ENCODE measurements at regions not wholly inside any gene's neighbourhood (a gene's known extent, or its start where the extent isn't known, plus 50 kb on each side); places are given as distances from the start of the nearest gene placed in this dataset.

DNA sequence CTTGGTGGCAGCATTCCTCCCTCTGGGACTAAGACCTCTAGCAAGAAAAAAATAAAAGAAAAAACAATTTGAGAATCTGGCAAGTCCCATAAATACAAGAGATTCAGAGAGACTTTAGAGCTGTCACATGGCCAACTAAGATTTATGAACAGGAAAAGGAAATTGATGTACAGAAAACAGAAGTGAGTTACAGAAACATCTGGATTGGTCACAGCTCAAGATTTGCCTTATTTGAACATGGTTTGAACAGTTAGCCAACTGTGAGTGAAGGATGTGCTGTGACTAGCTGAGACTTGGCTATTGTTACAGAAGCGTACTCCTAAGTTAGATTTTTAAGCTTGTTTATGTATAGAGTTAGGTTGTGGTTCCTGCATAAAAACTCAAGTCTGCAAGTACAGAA, 340.2 kb downstream of the SLCO4C1 start (continued):
- TF ChIP-seq, protein P1, sequence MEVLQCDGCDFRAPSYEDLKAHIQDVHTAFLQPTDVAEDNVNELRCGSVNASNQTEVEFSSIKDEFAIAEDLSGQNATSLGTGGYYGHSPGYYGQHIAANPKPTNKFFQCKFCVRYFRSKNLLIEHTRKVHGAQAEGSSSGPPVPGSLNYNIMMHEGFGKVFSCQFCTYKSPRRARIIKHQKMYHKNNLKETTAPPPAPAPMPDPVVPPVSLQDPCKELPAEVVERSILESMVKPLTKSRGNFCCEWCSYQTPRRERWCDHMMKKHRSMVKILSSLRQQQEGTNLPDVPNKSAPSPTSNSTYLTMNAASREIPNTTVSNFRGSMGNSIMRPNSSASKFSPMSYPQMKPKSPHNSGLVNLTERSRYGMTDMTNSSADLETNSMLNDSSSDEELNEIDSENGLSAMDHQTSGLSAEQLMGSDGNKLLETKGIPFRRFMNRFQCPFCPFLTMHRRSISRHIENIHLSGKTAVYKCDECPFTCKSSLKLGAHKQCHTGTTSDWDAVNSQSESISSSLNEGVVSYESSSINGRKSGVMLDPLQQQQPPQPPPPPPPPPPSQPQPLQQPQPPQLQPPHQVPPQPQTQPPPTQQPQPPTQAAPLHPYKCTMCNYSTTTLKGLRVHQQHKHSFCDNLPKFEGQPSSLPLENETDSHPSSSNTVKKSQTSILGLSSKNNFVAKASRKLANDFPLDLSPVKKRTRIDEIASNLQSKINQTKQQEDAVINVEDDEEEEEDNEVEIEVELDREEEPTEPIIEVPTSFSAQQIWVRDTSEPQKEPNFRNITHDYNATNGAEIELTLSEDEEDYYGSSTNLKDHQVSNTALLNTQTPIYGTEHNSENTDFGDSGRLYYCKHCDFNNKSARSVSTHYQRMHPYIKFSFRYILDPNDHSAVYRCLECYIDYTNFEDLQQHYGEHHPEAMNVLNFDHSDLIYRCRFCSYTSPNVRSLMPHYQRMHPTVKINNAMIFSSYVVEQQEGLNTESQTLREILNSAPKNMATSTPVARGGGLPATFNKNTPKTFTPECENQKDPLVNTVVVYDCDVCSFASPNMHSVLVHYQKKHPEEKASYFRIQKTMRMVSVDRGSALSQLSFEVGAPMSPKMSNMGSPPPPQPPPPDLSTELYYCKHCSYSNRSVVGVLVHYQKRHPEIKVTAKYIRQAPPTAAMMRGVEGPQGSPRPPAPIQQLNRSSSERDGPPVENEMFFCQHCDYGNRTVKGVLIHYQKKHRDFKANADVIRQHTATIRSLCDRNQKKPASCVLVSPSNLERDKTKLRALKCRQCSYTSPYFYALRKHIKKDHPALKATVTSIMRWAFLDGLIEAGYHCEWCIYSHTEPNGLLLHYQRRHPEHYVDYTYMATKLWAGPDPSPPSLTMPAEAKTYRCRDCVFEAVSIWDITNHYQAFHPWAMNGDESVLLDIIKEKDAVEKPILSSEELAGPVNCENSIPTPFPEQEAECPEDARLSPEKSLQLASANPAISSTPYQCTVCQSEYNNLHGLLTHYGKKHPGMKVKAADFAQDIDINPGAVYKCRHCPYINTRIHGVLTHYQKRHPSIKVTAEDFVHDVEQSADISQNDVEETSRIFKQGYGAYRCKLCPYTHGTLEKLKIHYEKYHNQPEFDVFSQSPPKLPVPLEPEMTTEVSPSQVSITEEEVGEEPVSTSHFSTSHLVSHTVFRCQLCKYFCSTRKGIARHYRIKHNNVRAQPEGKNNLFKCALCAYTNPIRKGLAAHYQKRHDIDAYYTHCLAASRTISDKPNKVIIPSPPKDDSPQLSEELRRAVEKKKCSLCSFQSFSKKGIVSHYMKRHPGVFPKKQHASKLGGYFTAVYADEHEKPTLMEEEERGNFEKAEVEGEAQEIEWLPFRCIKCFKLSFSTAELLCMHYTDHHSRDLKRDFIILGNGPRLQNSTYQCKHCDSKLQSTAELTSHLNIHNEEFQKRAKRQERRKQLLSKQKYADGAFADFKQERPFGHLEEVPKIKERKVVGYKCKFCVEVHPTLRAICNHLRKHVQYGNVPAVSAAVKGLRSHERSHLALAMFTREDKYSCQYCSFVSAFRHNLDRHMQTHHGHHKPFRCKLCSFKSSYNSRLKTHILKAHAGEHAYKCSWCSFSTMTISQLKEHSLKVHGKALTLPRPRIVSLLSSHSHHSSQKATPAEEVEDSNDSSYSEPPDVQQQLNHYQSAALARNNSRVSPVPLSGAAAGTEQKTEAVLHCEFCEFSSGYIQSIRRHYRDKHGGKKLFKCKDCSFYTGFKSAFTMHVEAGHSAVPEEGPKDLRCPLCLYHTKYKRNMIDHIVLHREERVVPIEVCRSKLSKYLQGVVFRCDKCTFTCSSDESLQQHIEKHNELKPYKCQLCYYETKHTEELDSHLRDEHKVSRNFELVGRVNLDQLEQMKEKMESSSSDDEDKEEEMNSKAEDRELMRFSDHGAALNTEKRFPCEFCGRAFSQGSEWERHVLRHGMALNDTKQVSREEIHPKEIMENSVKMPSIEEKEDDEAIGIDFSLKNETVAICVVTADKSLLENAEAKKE (CRISPR knock-in tag; IDR thresholded peaks at IDR 0.05) = no peak

DNA sequence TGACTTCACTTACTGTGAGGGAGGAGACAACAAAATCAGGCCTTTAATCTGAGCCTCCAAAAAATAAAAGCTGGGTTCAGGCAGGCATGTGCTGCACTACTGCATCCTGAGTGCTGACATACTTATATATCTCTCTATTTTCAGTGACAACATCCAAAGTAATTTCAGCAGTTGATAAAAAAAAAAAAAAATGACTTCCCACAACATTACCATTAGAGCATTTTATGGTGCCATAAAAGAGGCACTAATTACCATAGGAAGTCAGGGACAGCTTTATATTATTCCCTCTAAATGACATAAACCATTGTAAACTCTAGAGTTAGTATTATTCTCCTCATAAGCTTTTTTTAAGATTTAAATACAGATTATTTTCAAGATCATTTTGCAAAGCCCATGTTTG, 346.1 kb downstream of the SLCO4C1 start:
- TF ChIP-seq CREB1 (CRISPR knock-in tag; IDR thresholded peaks at IDR 0.05; ENCODE audit: low read depth) (no peak), REST (IDR thresholded peaks at IDR 0.05; ENCODE audit: unreplicated experiment) (no peak)

More for the DNA sequence above, 346.1 kb downstream of the SLCO4C1 start:
- Histone ChIP-seq H2AFZ (no peak overlapping the region), H3F3A (replicated peaks; ENCODE audit: low read depth) (no peaks in the 10 kb centered on the region), H3K27me3 (ENCODE audit: insufficient read depth) (no peaks in the 10 kb centered on the region), H4K20me1 (replicated peaks; ENCODE audit: insufficient read depth) (no peaks in the 10 kb centered on the region), H3K4me3 (no peak overlapping the region), H3K4me1 (ENCODE audit: insufficient read depth) (no peaks in the 10 kb centered on the region), H3K4me2 (no peak overlapping the region), H3K27ac (ENCODE audit: low read depth) (no peak overlapping the region), H3K9me2 (ENCODE audit: insufficient read depth) (no peaks in the 10 kb centered on the region), H3K36me3 (ENCODE audit: insufficient read depth) (no peaks in the 10 kb centered on the region), H3K79me2 (replicated peaks; ENCODE audit: insufficient read depth) (no peaks in the 10 kb centered on the region)
- no peak for DNase-seq (ENCODE audit: low spot score)
- Mint-ChIP-seq H3K9me3 (no peaks in the 10 kb centered on the region), H3K27me3 (ENCODE audit: insufficient read depth, low read depth, poor library complexity) (no peaks in the 10 kb centered on the region), H3K36me3 (ENCODE audit: low read depth) (no peaks in the 10 kb centered on the region), H3K4me1 (no peaks in the 10 kb centered on the region), H3K4me3 (no peak overlapping the region), H3K27ac (no peak overlapping the region)
- no peak for ATAC-seq
